HEK293T (cell line): ENCODE measurements at regions not wholly inside any gene's neighbourhood (a gene's known extent, or its start where the extent isn't known, plus 50 kb on each side); places are given as distances from the start of the nearest gene placed in this dataset.
"Not testable (repeated sequence)": the region's sequence is repeated elsewhere in the genome, so short reads cannot be mapped to it uniquely, and the experiment has no call there.

Source experiments
- CTCF ChIA-PET: fragments of 350-600 bp; formaldehyde crosslinking; extraction: SDS; loops from one replicate; lab custom pipeline; 2021; ENCODE audit warnings: antibody characterized with exemption, inconsistent platforms; lab: Yijun Ruan, JAX
- POLR2A ChIA-PET: fragments of 350-600 bp; formaldehyde crosslinking; extraction: SDS; loops from one replicate; lab custom pipeline; 2020; ENCODE audit warnings: antibody characterized with exemption, inconsistent platforms; lab: Yijun Ruan, JAX
- DNase-seq: peaks from one replicate; pipeline ENCODE4 v3.0.0; 2012; ENCODE audit warnings: mixed read lengths; ENCODE audit errors: extremely low spot score
- ARNT ChIP-seq: fragments of 450-650 bp; IDR thresholded peaks from 2 replicates; pipeline ENCODE4 v1.6.1; 2017; ENCODE audit warnings: mild to moderate bottlenecking
- BHLHE40 ChIP-seq: fragments of 450-650 bp; IDR thresholded peaks from 2 replicates; pipeline ENCODE4 v1.6.1; 2016; ENCODE audit warnings: mild to moderate bottlenecking, moderate library complexity, borderline replicate concordance
- CTBP1 ChIP-seq: fragments of 450-650 bp; IDR thresholded peaks from 2 replicates; pipeline ENCODE4 v1.6.1; 2016; ENCODE audit warnings: borderline replicate concordance
- ELF4 ChIP-seq: fragments of 450-650 bp; IDR thresholded peaks from 2 replicates; pipeline ENCODE4 v1.6.1; 2017; ENCODE audit warnings: antibody characterized with exemption
- FOXA1 ChIP-seq: fragments of 450-650 bp; IDR thresholded peaks from 2 replicates; pipeline ENCODE4 v1.6.1; 2016; ENCODE audit warnings: mild to moderate bottlenecking
- FOXK2 ChIP-seq: fragments of 450-650 bp; IDR thresholded peaks from 2 replicates; pipeline ENCODE4 v1.6.1; 2016; ENCODE audit warnings: mild to moderate bottlenecking
- FOXM1 ChIP-seq: fragments of 450-650 bp; IDR thresholded peaks from 2 replicates; pipeline ENCODE4 v1.6.1; 2017; ENCODE audit warnings: mild to moderate bottlenecking, borderline replicate concordance
- HDGF ChIP-seq: fragments of 450-650 bp; IDR thresholded peaks from 2 replicates; pipeline ENCODE4 v1.6.1; 2017; ENCODE audit warnings: antibody characterized with exemption, borderline replicate concordance
- L3MBTL2 ChIP-seq: fragments of 450-650 bp; conservative IDR thresholded peaks from 2 replicates; pipeline ENCODE4 v1.6.1; 2016; ENCODE audit warnings: mild to moderate bottlenecking
- LEF1 ChIP-seq: fragments of 450-650 bp; IDR thresholded peaks from 2 replicates; pipeline ENCODE4 v1.6.1; 2017; ENCODE audit warnings: mild to moderate bottlenecking, borderline replicate concordance
- NFRKB ChIP-seq: fragments of 450-650 bp; IDR thresholded peaks from 2 replicates; pipeline ENCODE4 v1.6.1; 2016; ENCODE audit warnings: mild to moderate bottlenecking, moderate library complexity
- PKNOX1 ChIP-seq: fragments of 450-650 bp; IDR thresholded peaks from 2 replicates; pipeline ENCODE4 v1.6.1; 2016
- SP1 ChIP-seq: fragments of 450-650 bp; IDR thresholded peaks from 2 replicates; pipeline ENCODE4 v1.6.1; 2017
- SUZ12 ChIP-seq: fragments of 450-650 bp; IDR thresholded peaks from 2 replicates; pipeline ENCODE4 v1.6.1; 2016; ENCODE audit warnings: mild to moderate bottlenecking
- TARDBP ChIP-seq: fragments of 450-650 bp; IDR thresholded peaks from 2 replicates; pipeline ENCODE4 v1.6.1; 2016
- ZNF384 ChIP-seq: fragments of 450-650 bp; IDR thresholded peaks from 2 replicates; pipeline ENCODE4 v1.6.1; 2016

- TF ChIP-seq ZNF384 = no peak
- TF ChIP-seq ELF4 = no peak
- ChIA-PET POLR2A (no interaction called here), CTCF (no interaction called here)
- DNase-seq = no peak
Measured at GRCh38 chr6:80988286-80988685, 764.2 kb downstream of the TENT5A start.

DNA sequence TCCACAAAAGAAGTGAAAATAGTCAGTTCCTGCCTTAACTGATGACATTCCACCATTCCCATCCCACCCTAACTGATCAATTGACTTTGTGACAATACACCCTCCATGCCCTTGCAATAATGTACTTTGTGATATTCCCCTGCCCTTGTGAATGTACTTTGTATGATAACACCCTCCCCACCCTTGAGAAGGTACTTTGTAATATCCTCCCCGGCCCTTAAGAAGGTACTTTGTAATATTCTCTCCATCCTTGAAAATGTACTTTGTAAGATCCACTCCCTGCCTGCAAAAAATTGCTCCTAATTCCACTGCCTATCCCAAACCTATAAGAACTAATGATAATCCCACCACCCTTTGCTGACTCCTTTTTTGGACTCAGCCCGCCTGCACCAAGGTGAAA lies 771.3 kb downstream of the TENT5A start:
- DNase-seq, POLR2A ChIA-PET, CTCF ChIA-PET: not testable (repeated sequence)

DNA sequence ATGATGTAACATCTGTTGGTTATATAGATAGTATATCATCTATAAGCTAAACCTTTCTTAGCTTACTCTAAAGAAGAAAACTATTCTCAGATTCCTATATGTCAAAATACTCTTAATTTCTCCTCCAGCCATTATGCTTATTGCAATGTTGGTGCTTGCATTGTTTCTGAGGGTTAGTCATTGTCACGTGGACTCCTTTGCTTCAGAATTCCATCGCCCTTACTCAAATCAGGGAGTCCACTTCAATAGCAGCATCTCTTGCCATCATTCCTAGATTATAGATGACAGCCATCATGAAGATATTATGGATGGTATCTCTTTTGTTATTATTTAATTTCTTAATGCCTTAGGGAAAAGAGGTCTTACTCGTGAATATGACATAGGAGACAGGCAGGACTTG lies 776.1 kb downstream of the TENT5A start:
- POLR2A ChIA-PET = no interaction called here
- CTCF ChIA-PET = no interaction called here
- TF ChIP-seq LEF1 (no peak), ELF4 (no peak), NFRKB (no peak), TARDBP (no peak), ZNF384 (no peak), FOXA1 (no peak), SUZ12 (no peak), PKNOX1 (no peak), HDGF (no peak), FOXK2 (no peak), ARNT (no peak), CTBP1 (no peak), FOXM1 (no peak)
- DNase-seq = no peak

GRCh38 chr6:80974579-80974978 lies 777.9 kb downstream of the TENT5A start:
- TF ChIP-seq SP1 (no peak), LEF1 (no peak), NFRKB (no peak), ARNT (no peak), SUZ12 (no peak), CTBP1 (no peak), PKNOX1 (no peak), FOXK2 (no peak), FOXA1 (no peak), FOXM1 (no peak), ZNF384 (no peak), L3MBTL2 (no peak)
- POLR2A ChIA-PET = no interaction called here
- CTCF ChIA-PET = no interaction called here
- no peak for DNase-seq

DNA sequence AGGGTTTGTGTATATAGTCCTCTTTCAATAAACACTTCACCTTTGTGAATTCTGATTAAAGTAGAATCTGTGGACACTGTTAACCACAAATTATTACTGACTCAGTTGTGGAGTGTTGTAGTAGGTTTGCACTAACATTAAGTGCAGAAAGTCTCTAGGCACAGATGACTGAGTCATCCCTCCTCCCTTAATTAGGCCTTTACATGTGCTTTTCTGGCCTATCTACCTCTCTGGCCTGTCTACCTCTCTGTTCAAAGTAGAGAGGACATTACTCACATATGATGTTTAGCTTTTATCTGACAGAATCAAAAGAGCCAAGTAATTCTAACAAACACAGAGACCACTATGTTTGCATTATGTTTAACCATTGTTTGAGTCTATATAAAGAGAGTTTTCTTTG lies 783.0 kb downstream of the TENT5A start:
- CTCF ChIA-PET = no interaction called here
- DNase-seq = no peak
- no peak for TF ChIP-seq BHLHE40
- no peak for TF ChIP-seq TARDBP
- TF ChIP-seq ELF4 = no peak
- no peak for TF ChIP-seq FOXM1
- no peak for TF ChIP-seq FOXA1
- no peak for TF ChIP-seq PKNOX1
- no peak for TF ChIP-seq CTBP1
- TF ChIP-seq L3MBTL2 = no peak
- TF ChIP-seq SUZ12 = no peak
- no peak for TF ChIP-seq ZNF384
- no peak for TF ChIP-seq NFRKB
- TF ChIP-seq HDGF = no peak
- no peak for TF ChIP-seq ARNT
- TF ChIP-seq FOXK2 = no peak
- no peak for TF ChIP-seq SP1
- no peak for TF ChIP-seq LEF1
- POLR2A ChIA-PET = no interaction called here

GRCh38 chr6:80967609-80968008 lies 784.9 kb downstream of the TENT5A start:
- POLR2A ChIA-PET = no interaction called here
- DNase-seq = no peak
- CTCF ChIA-PET = no interaction called here
- TF ChIP-seq PKNOX1 = no peak
- no peak for TF ChIP-seq NFRKB
- TF ChIP-seq CTBP1 = no peak
- TF ChIP-seq LEF1 = no peak
- no peak for TF ChIP-seq TARDBP
- no peak for TF ChIP-seq FOXK2
- no peak for TF ChIP-seq L3MBTL2
- TF ChIP-seq HDGF = no peak
- TF ChIP-seq SUZ12 = no peak
- TF ChIP-seq BHLHE40 = no peak
- TF ChIP-seq ELF4 = no peak
- no peak for TF ChIP-seq SP1
- no peak for TF ChIP-seq ZNF384
- TF ChIP-seq ARNT = no peak
- TF ChIP-seq FOXM1 = no peak
- TF ChIP-seq FOXA1 = no peak
